ENCODE measurements at regions not wholly inside any gene's neighbourhood (a gene's known extent, or its start where the extent isn't known, plus 50 kb on each side); places are given as distances from the start of the nearest gene placed in this dataset.
A peak's percentile ranks its signal among the peaks of the same experiment; 100 is the strongest.
"Not testable (repeated sequence)": the region's sequence is repeated elsewhere in the genome, so short reads cannot be mapped to it uniquely, and the experiment has no call there.

- no peak for DNase-seq (ENCODE audit: low spot score)
These were observed 98.0 kb upstream of the CDC42BPA start for GRCh38 chr1:227416156-227416830.

- no peak for DNase-seq (ENCODE audit: low spot score)
These were observed 97.0 kb upstream of the CDC42BPA start for GRCh38 chr1:227415115-227415790.

GRCh38 chr1:227411066-227411465 lies 92.8 kb upstream of the CDC42BPA start:
- no peak for DNase-seq (ENCODE audit: low spot score)

GRCh38 chr1:227406332-227406731 lies 88.0 kb upstream of the CDC42BPA start:
- not testable (repeated sequence) for DNase-seq (ENCODE audit: low spot score)

- DNase-seq (ENCODE audit: low spot score), result no peak
These were observed 85.2 kb upstream of the CDC42BPA start for GRCh38 chr1:227403535-227403934.

GRCh38 chr1:227401562-227402342 lies 83.5 kb upstream of the CDC42BPA start:
- no peak for DNase-seq (ENCODE audit: low spot score)

GRCh38 chr1:227399152-227399730 lies 80.9 kb upstream of the CDC42BPA start:
- no peak for DNase-seq (ENCODE audit: low spot score)

GRCh38 chr1:227397354-227397978 lies 79.2 kb upstream of the CDC42BPA start:
- no peak for DNase-seq (ENCODE audit: low spot score)

GRCh38 chr1:227396539-227397353 lies 78.5 kb upstream of the CDC42BPA start:
- no peak for DNase-seq (ENCODE audit: low spot score)

GRCh38 chr1:227395426-227396028 lies 77.2 kb upstream of the CDC42BPA start:
- DNase-seq (ENCODE audit: low spot score), result no peak

- DNase-seq (ENCODE audit: low spot score), result no peak
These were observed 74.9 kb upstream of the CDC42BPA start for GRCh38 chr1:227392984-227393764.

- peak; percentile 49 for DNase-seq (ENCODE audit: low spot score)
These were observed 73.6 kb upstream of the CDC42BPA start for GRCh38 chr1:227391879-227392278.

GRCh38 chr1:227391211-227391610 lies 72.9 kb upstream of the CDC42BPA start:
- no peak for DNase-seq (ENCODE audit: low spot score)

GRCh38 chr1:227390525-227390924 lies 72.2 kb upstream of the CDC42BPA start:
- no peak for DNase-seq (ENCODE audit: low spot score)

- peak; percentile 9 for DNase-seq (ENCODE audit: low spot score)
These were observed 70.2 kb upstream of the CDC42BPA start for GRCh38 chr1:227388214-227389168.

GRCh38 chr1:227379555-227379892 lies 61.2 kb upstream of the CDC42BPA start:
- no peak for DNase-seq (ENCODE audit: low spot score)

GRCh38 chr1:227378871-227379554 lies 60.7 kb upstream of the CDC42BPA start:
- DNase-seq (ENCODE audit: low spot score), result no peak

GRCh38 chr1:227378181-227378580 lies 59.9 kb upstream of the CDC42BPA start:
- DNase-seq (ENCODE audit: low spot score), result no peak
